ENCODE measurements at regions not wholly inside any gene's neighbourhood (a gene's known extent, or its start where the extent isn't known, plus 50 kb on each side); places are given as distances from the start of the nearest gene placed in this dataset.

GRCh38 chr21:43348170-43348766 is 78.7 kb downstream of the SIK1 start:
- no peak for TF ChIP-seq CTCF (IDR thresholded peaks at IDR 0.05)
- TF ChIP-seq KAT7 (CRISPR knock-in tag; IDR thresholded peaks at IDR 0.05; ENCODE audit: borderline replicate concordance), result no peak
- no peak for TF ChIP-seq USF2 (CRISPR knock-in tag; IDR thresholded peaks at IDR 0.05)
- no peak for TF ChIP-seq ELF4 (CRISPR knock-in tag; IDR thresholded peaks at IDR 0.05; ENCODE audit: low read depth)
- TF ChIP-seq SP1 (CRISPR knock-in tag; conservative IDR thresholded peaks at IDR 0.05), result no peak
- TF ChIP-seq ESRRA (CRISPR knock-in tag; IDR thresholded peaks at IDR 0.05; ENCODE audit: borderline replicate concordance), result no peak
- TF ChIP-seq NFYB (CRISPR knock-in tag; conservative IDR thresholded peaks at IDR 0.05; ENCODE audit: low read depth), result no peak
- no peak for TF ChIP-seq ATF6 (CRISPR knock-in tag; IDR thresholded peaks at IDR 0.05)
- no peak for TF ChIP-seq USF1 (CRISPR knock-in tag; IDR thresholded peaks at IDR 0.05)
- TF ChIP-seq E2F4 (CRISPR knock-in tag; IDR thresholded peaks at IDR 0.05; ENCODE audit: borderline replicate concordance, low read depth), result no peak

Measured in WTC11 (cell line).